HG02840 (cell line): ENCODE measurements at regions not wholly inside any gene's neighbourhood (a gene's known extent, or its start where the extent isn't known, plus 50 kb on each side); places are given as distances from the start of the nearest gene placed in this dataset.

Experiments
- ATAC-seq: cut with Tn5 transposase; IDR thresholded peaks from one replicate; pipeline ENCODE4 v1.9.1; 2021; ENCODE audit warnings: mild to moderate bottlenecking, moderate library complexity, moderate number of reproducible peaks; ENCODE audit not compliant: unreplicated experiment, low FRiP score

DNA sequence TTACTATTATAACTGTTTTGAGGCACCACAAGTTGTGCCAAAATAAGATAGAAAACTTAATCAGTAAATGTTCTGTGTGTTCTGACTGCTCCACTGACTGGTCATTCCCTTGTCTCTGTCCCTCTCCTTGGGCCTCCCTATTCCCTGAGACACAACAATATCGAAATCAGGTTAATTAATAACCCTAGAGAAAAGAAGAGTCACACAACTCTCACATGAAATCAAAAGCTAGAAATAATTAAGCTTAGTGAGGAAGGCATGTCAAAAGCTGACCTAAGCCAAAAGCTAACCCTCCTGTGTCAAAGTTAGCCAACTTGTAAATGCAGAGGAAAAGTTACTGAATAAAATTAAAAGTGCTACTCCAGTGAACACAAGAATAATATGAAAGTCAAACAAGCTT lies 53.8 kb upstream of the CCDC196 start:
- no peak for ATAC-seq

DNA sequence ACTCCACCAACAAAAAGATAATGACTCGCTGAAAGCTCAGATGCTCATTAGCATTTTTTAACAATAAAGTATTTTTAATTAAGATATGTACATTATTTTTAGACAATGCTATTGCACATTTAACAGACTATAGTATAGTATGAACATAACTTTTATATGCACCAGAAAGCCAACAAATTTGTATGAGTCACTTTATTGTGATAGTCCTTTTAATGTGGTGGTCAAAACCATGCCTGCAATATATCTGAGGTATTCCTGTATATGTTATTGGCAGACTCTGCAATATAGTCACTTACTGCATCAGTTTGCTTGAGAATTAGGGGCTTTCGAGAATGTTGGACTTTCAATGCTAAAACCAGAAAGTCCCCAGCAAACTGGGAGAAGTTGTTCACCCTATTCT lies 51.7 kb upstream of the CCDC196 start:
- ATAC-seq = no peak

GRCh38 chr14:66435683-66436082 lies 50.5 kb upstream of the CCDC196 start:
- no peak for ATAC-seq
